ENCODE measurements at regions not wholly inside any gene's neighbourhood (a gene's known extent, or its start where the extent isn't known, plus 50 kb on each side); places are given as distances from the start of the nearest gene placed in this dataset.

GRCh38 chr17:5786510-5786875 lies 202.2 kb upstream of the NLRP1 start:
- Histone ChIP-seq H2BK5ac (ENCODE audit: low read depth, low read length, poor library complexity, severe bottlenecking) (peak overlapping the region; percentile 64), H4K20me1 (ENCODE audit: insufficient read depth, low read length) (no peaks in the 10 kb centered on the region), H3K9ac (ENCODE audit: low read depth, low read length) (no peak overlapping the region), H3K27me3 (ENCODE audit: control insufficient read depth, insufficient read depth, low read length) (no peaks in the 10 kb centered on the region), H2AK5ac (ENCODE audit: low read depth, low read length) (0 out of 2 replicates have a peak overlapping the region, but pooled peaks have one; percentile 11), H3K23ac (ENCODE audit: low read depth, low read length) (no peak overlapping the region), H3K9me1 (ENCODE audit: insufficient read depth, low read length) (peaks cover 3% of the 10 kb centered on the region; the same call in 1 of the 2 replicates), H3K14ac (replicated peaks; ENCODE audit: low read depth, low read length) (peak overlapping the region; percentile 54), H3K18ac (ENCODE audit: low read depth, low read length) (no peak overlapping the region), H3K79me1 (ENCODE audit: low read depth in 1 of 2, low read length in 2 of 2) (no peaks in the 10 kb centered on the region), H4K5ac (ENCODE audit: low read depth, low read length) (no peak overlapping the region), H3K36me3 (ENCODE audit: control insufficient read depth, insufficient read depth, low read length) (no peaks in the 10 kb centered on the region), H3K4me1 (ENCODE audit: control insufficient read depth, insufficient read depth, low read length) (peaks cover 2% of the 10 kb centered on the region; the same call in 1 of the 2 replicates), H3K4ac (ENCODE audit: low read depth, low read length) (peak overlapping the region; percentile 68), H3K4me3 (ENCODE audit: insufficient read depth, low read depth, low read length) (no peak overlapping the region), H2BK20ac (ENCODE audit: low read depth, low read length) (peak overlapping the region; percentile 29; the same call in 1 of the 2 replicates), H2AK9ac (replicated peaks; ENCODE audit: low read depth, low read length, poor library complexity) (no peak overlapping the region), H3K56ac (ENCODE audit: extremely low read depth, insufficient read depth, low read length) (no peak overlapping the region), H2AFZ (replicated peaks; ENCODE audit: low read length, poor library complexity) (peak overlapping the region; percentile 16), H2BK15ac (ENCODE audit: low read depth, low read length) (no peak overlapping the region), H4K8ac (ENCODE audit: low read depth in 2 of 2, low read length in 2 of 2) (no peak overlapping the region), H4K91ac (ENCODE audit: insufficient read depth, low read depth, low read length) (peak overlapping the region; percentile 53; the same call in 1 of the 2 replicates), H3K9me3 (ENCODE audit: control insufficient read depth, insufficient read depth, low read length) (peaks cover 4% of the 10 kb centered on the region; the same call in 1 of the 2 replicates), H3K27ac (ENCODE audit: insufficient read depth, low read length) (peak overlapping the region; percentile 11; the same call in 1 of the 2 replicates), H3K4me2 (ENCODE audit: low read depth, low read length) (no peak overlapping the region), H2BK120ac (ENCODE audit: low read depth, low read length) (peak overlapping the region; percentile 74)
- WGBS, 2 experiments (ENCODE audit: extremely low coverage in 2 of 2, insufficient read length in 1 of 2) = no CpG with 5 or more reads among the region's 6 CpGs
- in situ Hi-C loops (cut with MboI; ENCODE audit: low sequenced_read_pairs) = no loop called here
- BruUV-seq (replicated peaks) = no TSS peak
- ChIA-PET CTCF (interaction anchor here (0.6 to 1.1 kb wide), 2 partner anchors 9 to 22 kb away, joined by 3 to 6 read pairs; no protein-coding TSS in a partner anchor), POLR2A (ENCODE audit: unreplicated experiment) (no interaction called here)
- ATAC-seq (ENCODE audit: low read depth) (no peak), DNase-seq (no peak)
- dilution Hi-C loops (cut with HindIII; ENCODE audit: low sequenced_read_pairs, unreplicated experiment) = no loop called here
- TF ChIP-seq MXI1 (IDR thresholded peaks at IDR 0.05; ENCODE audit: borderline replicate concordance, low read depth, low read length) (no peak), BHLHE40 (IDR thresholded peaks at IDR 0.05; ENCODE audit: low read depth, low read length) (no peak), SMC3 (IDR thresholded peaks at IDR 0.05; ENCODE audit: low read depth, low read length) (no peak), FOS (IDR thresholded peaks at IDR 0.05; ENCODE audit: low read depth, low read length) (no peak), USF2 (IDR thresholded peaks at IDR 0.05; ENCODE audit: low read depth, low read length) (no peak), RFX5 (IDR thresholded peaks at IDR 0.05; ENCODE audit: low read depth, low read length) (no peak), MAZ (IDR thresholded peaks at IDR 0.05; ENCODE audit: borderline replicate concordance, low read depth, low read length) (no peak), NFE2L2 (IDR thresholded peaks at IDR 0.05; ENCODE audit: low read depth, low read length) (no peak), CEBPB (IDR thresholded peaks at IDR 0.05; ENCODE audit: low read depth, low read length) (no peak)
- intact Hi-C loops (cut with micrococcal nuclease) = no loop called here
